ENCODE measurements at regions not wholly inside any gene's neighbourhood (a gene's known extent, or its start where the extent isn't known, plus 50 kb on each side); places are given as distances from the start of the nearest gene placed in this dataset.

DNA sequence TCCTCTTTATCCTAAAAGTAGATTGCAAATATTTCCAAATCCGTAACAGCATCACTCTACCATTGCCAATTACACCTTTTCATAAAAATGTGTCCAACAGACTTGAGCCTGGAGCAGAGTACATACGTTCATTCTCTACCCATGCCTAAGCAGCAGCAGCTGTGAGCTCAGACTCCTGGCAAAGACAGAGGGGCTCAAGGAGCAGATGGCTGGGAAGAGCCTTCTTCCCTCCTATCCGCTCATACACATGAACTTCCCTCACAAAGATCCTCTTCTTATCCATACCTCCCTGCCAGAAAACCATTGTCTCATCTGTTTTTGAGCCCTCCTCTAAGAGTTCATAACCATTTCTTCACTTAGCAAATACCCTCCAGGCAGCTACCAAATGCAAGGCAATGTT, 164.3 kb upstream of the ARL4C start:
- Mint-ChIP-seq H3K36me3 (no peaks in the 10 kb centered on the region), H3K27ac (no peak overlapping the region), H3K4me3 (no peak overlapping the region), H3K27me3 (peaks cover 12% of the 10 kb centered on the region), H3K4me1 (no peaks in the 10 kb centered on the region), H3K9me3 (peaks cover 1% of the 10 kb centered on the region)
- DNase-seq (no peak), ATAC-seq (ENCODE audit: low read depth) (no peak)
- POLR2A ChIA-PET: no interaction called here

- no peak overlapping the region for H3K27ac Mint-ChIP-seq
- POLR2A ChIA-PET: no interaction called here
- no peaks in the 10 kb centered on the region for H3K9me3 Mint-ChIP-seq
- H3K4me1 Mint-ChIP-seq: no peaks in the 10 kb centered on the region
- no peak for DNase-seq
- H3K36me3 Mint-ChIP-seq: no peaks in the 10 kb centered on the region
- no peak overlapping the region for H3K4me3 Mint-ChIP-seq
- peaks cover 10% of the 10 kb centered on the region for H3K27me3 Mint-ChIP-seq
- ATAC-seq (ENCODE audit: low read depth): no peak
Measured at GRCh38 chr2:234655706-234656105, 158.8 kb upstream of the ARL4C start.

DNA sequence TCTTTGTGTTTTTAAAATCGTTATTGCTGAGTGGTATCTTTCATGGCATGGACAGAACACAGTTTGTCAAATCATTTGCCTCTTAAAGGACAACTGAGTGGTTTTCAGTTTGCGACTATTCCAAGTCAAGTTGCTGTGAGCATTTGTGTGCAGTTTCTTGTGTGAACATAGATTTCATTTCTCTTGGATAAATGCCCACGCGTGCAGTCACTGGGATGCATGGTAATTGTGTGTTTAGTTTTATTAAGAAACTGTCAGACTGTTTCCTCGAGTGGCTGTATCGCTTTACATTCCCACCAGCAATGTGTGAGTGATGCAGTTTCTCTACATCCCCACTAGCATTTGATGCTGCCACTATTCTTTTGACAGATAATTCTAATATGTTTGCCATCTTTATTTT, 154.0 kb upstream of the ARL4C start:
- H3K36me3 Mint-ChIP-seq: no peaks in the 10 kb centered on the region
- peaks cover 4% of the 10 kb centered on the region for H3K27me3 Mint-ChIP-seq

GRCh38 chr2:234649951-234650350, 153.1 kb upstream of the ARL4C start:
- POLR2A ChIA-PET: no interaction called here
- H3K27ac Mint-ChIP-seq: no peak overlapping the region
- H3K4me3 Mint-ChIP-seq: no peak overlapping the region
- no peak for DNase-seq
- ATAC-seq (ENCODE audit: low read depth): no peak
- H3K9me3 Mint-ChIP-seq: no peaks in the 10 kb centered on the region
- H3K36me3 Mint-ChIP-seq: no peaks in the 10 kb centered on the region
- peaks cover 4% of the 10 kb centered on the region for H3K27me3 Mint-ChIP-seq
- H3K4me1 Mint-ChIP-seq: no peaks in the 10 kb centered on the region

More for the DNA sequence above, 154.0 kb upstream of the ARL4C start:
- H3K27ac Mint-ChIP-seq: no peak overlapping the region
- POLR2A ChIA-PET: no interaction called here
- ATAC-seq (ENCODE audit: low read depth) (no peak), DNase-seq (no peak)
- no peak overlapping the region for H3K4me3 Mint-ChIP-seq
- H3K9me3 Mint-ChIP-seq: no peaks in the 10 kb centered on the region
- H3K4me1 Mint-ChIP-seq: no peaks in the 10 kb centered on the region

DNA sequence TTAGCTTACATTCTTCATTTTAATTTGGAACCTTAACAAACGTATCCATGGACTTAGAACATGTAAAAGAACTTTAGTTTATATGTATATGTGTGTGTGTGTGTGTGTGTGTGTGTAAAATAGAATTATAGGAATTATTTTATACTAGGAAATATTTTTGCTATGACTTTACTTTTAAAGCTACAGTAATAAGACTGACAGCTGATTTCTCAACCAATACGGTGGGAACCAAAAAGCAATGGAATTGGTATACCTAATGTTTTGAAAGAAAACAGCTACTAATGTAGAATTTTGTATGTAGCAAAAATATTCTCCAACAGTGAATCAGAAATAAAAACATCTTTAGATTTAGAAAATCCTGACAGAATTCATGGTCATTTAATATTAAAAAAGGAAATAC, 146.5 kb upstream of the ARL4C start:
- POLR2A ChIA-PET: interaction anchor here (0.7 kb wide), 1 partner anchor 591 kb away, joined by 3 read pairs; no protein-coding TSS in a partner anchor

DNA sequence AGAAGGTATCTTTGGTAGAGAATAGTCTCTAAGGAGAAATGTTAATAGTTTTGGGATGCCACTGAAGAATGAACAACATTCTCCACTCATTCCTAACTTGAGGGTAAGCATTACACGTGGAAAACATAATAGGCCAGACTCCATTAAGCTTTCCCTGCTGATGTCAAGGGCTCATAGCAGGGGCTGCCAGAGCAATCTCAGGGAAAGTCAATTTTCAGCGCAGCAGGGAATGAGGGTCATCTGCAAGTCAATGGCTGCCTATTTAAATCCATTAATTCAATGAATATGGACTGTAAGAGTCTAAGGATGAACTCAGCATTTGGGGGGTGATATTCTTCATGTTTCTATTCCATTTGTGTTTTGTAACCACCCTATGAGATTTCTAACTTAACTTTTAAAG, 144.2 kb upstream of the ARL4C start:
- ATAC-seq (ENCODE audit: low read depth): no peak
- no peak for DNase-seq
- H3K36me3 Mint-ChIP-seq: no peaks in the 10 kb centered on the region
- no peak overlapping the region for H3K4me3 Mint-ChIP-seq
- POLR2A ChIA-PET: no interaction called here
- peaks cover 4% of the 10 kb centered on the region for H3K27me3 Mint-ChIP-seq
- H3K4me1 Mint-ChIP-seq: no peaks in the 10 kb centered on the region
- peaks cover 11% of the 10 kb centered on the region for H3K9me3 Mint-ChIP-seq
- H3K27ac Mint-ChIP-seq: no peak overlapping the region

More for the DNA sequence above, 146.5 kb upstream of the ARL4C start:
- ATAC-seq (ENCODE audit: low read depth) (no peak), DNase-seq (no peak)
- Mint-ChIP-seq H3K9me3 (peaks cover 8% of the 10 kb centered on the region), H3K27me3 (peaks cover 4% of the 10 kb centered on the region), H3K4me1 (no peaks in the 10 kb centered on the region), H3K36me3 (no peaks in the 10 kb centered on the region), H3K27ac (no peak overlapping the region), H3K4me3 (no peak overlapping the region)

DNA sequence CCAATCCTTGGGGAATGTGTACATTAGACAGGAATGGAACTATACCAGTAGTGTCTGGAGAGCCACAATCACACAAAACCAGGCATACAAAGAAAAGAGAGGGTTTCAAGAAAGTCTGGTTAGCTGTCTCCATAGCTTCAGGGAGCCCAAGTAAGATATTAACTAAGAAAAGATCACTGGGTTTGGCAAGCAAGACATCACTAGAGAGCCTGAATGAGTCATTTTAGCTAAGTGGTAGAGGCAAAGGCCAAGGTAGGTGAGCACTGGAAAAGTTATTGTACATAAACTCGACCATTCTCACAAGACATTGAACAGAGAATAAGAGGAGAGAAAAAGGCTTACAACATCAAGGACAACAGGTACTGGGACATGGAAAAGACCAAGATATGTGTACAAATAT, 143.8 kb upstream of the ARL4C start:
- Mint-ChIP-seq H3K27ac (no peak overlapping the region), H3K9me3 (peaks cover 13% of the 10 kb centered on the region), H3K36me3 (no peaks in the 10 kb centered on the region), H3K27me3 (peaks cover 4% of the 10 kb centered on the region), H3K4me3 (no peak overlapping the region), H3K4me1 (no peaks in the 10 kb centered on the region)
- DNase-seq (no peak), ATAC-seq (ENCODE audit: low read depth) (no peak)
- POLR2A ChIA-PET: no interaction called here

- no peaks in the 10 kb centered on the region for H3K4me1 Mint-ChIP-seq
- no peak overlapping the region for H3K27ac Mint-ChIP-seq
- no peak for DNase-seq
- peaks cover 11% of the 10 kb centered on the region for H3K9me3 Mint-ChIP-seq
- H3K4me3 Mint-ChIP-seq: no peak overlapping the region
- POLR2A ChIA-PET: no interaction called here
- ATAC-seq (ENCODE audit: low read depth): no peak
- H3K36me3 Mint-ChIP-seq: no peaks in the 10 kb centered on the region
- peaks cover 7% of the 10 kb centered on the region for H3K27me3 Mint-ChIP-seq
Measured at GRCh38 chr2:234638966-234639365, 142.1 kb upstream of the ARL4C start.

- DNase-seq: no peak
- POLR2A ChIA-PET: no interaction called here
- no peak overlapping the region for H3K27ac Mint-ChIP-seq
- H3K9me3 Mint-ChIP-seq: peaks cover 7% of the 10 kb centered on the region
- H3K27me3 Mint-ChIP-seq: peaks cover 7% of the 10 kb centered on the region
- no peak for ATAC-seq (ENCODE audit: low read depth)
- H3K4me1 Mint-ChIP-seq: no peaks in the 10 kb centered on the region
- no peaks in the 10 kb centered on the region for H3K36me3 Mint-ChIP-seq
- no peak overlapping the region for H3K4me3 Mint-ChIP-seq
Measured at GRCh38 chr2:234635284-234635683, 138.4 kb upstream of the ARL4C start.

GRCh38 chr2:234633581-234634230, 136.8 kb upstream of the ARL4C start:
- no peak for ATAC-seq (ENCODE audit: low read depth)
- no peaks in the 10 kb centered on the region for H3K4me1 Mint-ChIP-seq
- H3K27ac Mint-ChIP-seq: no peak overlapping the region
- POLR2A ChIA-PET: no interaction called here
- peaks cover 3% of the 10 kb centered on the region for H3K27me3 Mint-ChIP-seq
- H3K36me3 Mint-ChIP-seq: no peaks in the 10 kb centered on the region
- H3K4me3 Mint-ChIP-seq: no peak overlapping the region
- no peak for DNase-seq
- H3K9me3 Mint-ChIP-seq: peaks cover 5% of the 10 kb centered on the region

GRCh38 chr2:234632527-234633391, 135.9 kb upstream of the ARL4C start:
- Mint-ChIP-seq H3K9me3 (peaks cover 5% of the 10 kb centered on the region), H3K27me3 (peaks cover 3% of the 10 kb centered on the region), H3K36me3 (no peaks in the 10 kb centered on the region), H3K4me3 (no peak overlapping the region), H3K4me1 (no peaks in the 10 kb centered on the region), H3K27ac (no peak overlapping the region)
- no peak for DNase-seq
- ATAC-seq (ENCODE audit: low read depth): no peak
- POLR2A ChIA-PET: no interaction called here

DNA sequence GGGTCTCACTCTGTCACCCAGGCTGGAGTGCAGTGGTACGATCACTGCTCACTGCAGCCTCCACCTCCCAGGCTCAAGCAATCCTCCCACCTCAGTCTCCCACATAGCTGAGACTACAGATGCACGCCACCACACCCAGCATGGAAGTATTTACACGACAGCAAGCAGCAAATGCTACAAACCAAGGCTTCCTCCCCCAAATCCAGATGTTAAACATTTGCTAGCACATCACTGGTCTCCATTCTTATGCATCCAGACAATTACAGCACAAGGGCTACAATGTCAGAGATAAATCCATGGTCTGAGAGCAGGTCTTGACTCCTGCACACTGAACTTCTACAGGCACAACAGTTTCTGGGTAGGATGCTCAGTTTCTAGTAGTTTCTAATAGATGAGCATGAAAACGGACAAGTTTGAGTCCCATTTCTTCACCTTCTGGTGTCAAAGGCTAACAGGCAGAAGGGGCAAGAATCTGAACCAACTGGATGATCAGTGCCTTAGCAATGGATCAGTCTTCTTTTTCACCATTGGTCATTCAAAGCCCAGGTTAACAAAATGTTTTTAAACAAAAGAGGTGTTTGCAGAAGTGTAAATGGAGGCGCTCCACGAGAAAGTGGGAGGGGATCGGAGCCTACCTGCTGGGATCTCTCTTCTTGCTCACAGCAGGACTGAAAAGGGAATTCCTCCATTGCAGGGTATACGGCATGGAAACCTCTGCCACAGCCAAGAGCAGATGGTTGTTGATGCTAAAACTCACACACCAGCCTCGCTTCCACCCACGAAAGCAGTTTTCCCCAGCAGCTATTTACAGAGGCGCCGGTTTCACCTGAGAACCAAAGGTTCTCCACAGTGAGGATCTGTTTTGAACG, 135.0 kb upstream of the ARL4C start:
- H3K4me1 Mint-ChIP-seq: no peaks in the 10 kb centered on the region
- ATAC-seq (ENCODE audit: low read depth) (no peak), DNase-seq (no peak)
- peaks cover 10% of the 10 kb centered on the region for H3K27me3 Mint-ChIP-seq
- H3K4me3 Mint-ChIP-seq: no peak overlapping the region
- H3K36me3 Mint-ChIP-seq: no peaks in the 10 kb centered on the region
- H3K27ac Mint-ChIP-seq: no peak overlapping the region
- peaks cover 3% of the 10 kb centered on the region for H3K9me3 Mint-ChIP-seq
- POLR2A ChIA-PET: no interaction called here

GRCh38 chr2:234630801-234631261, 133.9 kb upstream of the ARL4C start:
- no peak for ATAC-seq (ENCODE audit: low read depth)
- H3K27me3 Mint-ChIP-seq: peaks cover 10% of the 10 kb centered on the region
- no peaks in the 10 kb centered on the region for H3K36me3 Mint-ChIP-seq
- no peaks in the 10 kb centered on the region for H3K9me3 Mint-ChIP-seq
- DNase-seq: no peak
- POLR2A ChIA-PET: no interaction called here
- no peak overlapping the region for H3K27ac Mint-ChIP-seq
- H3K4me1 Mint-ChIP-seq: no peaks in the 10 kb centered on the region
- no peak overlapping the region for H3K4me3 Mint-ChIP-seq
